ENCODE measurements at regions not wholly inside any gene's neighbourhood (a gene's known extent, or its start where the extent isn't known, plus 50 kb on each side); places are given as distances from the start of the nearest gene placed in this dataset.

DNA sequence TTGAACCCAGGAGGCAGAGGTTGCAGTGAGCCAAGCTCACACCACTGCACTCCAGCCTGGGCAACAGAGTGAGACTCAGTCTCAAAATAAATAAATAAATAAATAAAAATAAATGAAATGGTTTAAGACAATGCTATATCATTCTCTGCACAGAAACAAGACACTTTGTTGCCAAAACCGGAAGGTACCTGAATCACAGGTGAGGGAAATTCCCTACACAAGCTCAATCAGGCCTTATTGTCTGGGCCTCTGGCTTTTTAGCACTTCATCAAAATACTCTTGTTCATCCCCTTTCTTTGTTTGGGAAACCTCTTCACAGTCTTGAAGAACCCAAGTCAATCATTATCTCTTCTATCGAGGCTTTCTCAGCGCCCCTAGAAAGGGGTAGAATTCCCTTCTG, 166.1 kb upstream of the NPSR1 start:
- TF ChIP-seq ZNF274 (IDR thresholded peaks at IDR 0.05; ENCODE audit: low read depth, low read length) = no peak
- TF ChIP-seq SUZ12 (IDR thresholded peaks at IDR 0.05; ENCODE audit: extremely low read depth, insufficient read depth, insufficient read length) = no peak
- no peak for TF ChIP-seq YY1 (IDR thresholded peaks at IDR 0.05; ENCODE audit: insufficient read depth, insufficient read length)
